ENCODE measurements at regions not wholly inside any gene's neighbourhood (a gene's known extent, or its start where the extent isn't known, plus 50 kb on each side); places are given as distances from the start of the nearest gene placed in this dataset.

- TF ChIP-seq POLR2A (IDR thresholded peaks at IDR 0.05) (no peak), CTCF (IDR thresholded peaks at IDR 0.05) (no peak)
Measured at GRCh38 chr3:168859574-168859973, 763.9 kb upstream of the GOLIM4 start.

Measured in adrenal gland (tissue), 5 donors.